OCI-LY3 (cell line): ENCODE measurements at regions not wholly inside any gene's neighbourhood (a gene's known extent, or its start where the extent isn't known, plus 50 kb on each side); places are given as distances from the start of the nearest gene placed in this dataset.

Source experiments
- H2AFZ ChIP-seq: fragments of 200-600, 300-600 bp; shearing (Covaris generic); 2 replicates; pipeline ENCODE4 v1.6.0; 2014; ENCODE audit warnings: antibody characterized with exemption, low read depth, low read length
- H3K27ac ChIP-seq: fragments of 200-600, 300-600 bp; sonication (generic); 2 replicates; pipeline ENCODE4 v1.5.1; 2014; ENCODE audit warnings: mild to moderate bottlenecking, low read length, moderate library complexity, mixed read lengths
- H3K27me3 ChIP-seq: fragments of 200-600, 300-600 bp; sonication (generic); 2 replicates; pipeline ENCODE4 v1.6.1; 2014; ENCODE audit warnings: low read depth, low read length, mixed read lengths
- H3K36me3 ChIP-seq: fragments of 200-600, 300-600 bp; sonication (generic); replicated peaks from 2 replicates; pipeline ENCODE3; 2014; ENCODE audit warnings: low read depth, low read length, mixed read lengths
- H3K4me1 ChIP-seq: fragments of 300-600, 200-600 bp; sonication (generic); 2 replicates; pipeline ENCODE4 v1.6.1; 2014; ENCODE audit warnings: low read length, mixed read lengths
- H3K4me2 ChIP-seq: fragments of 200-600, 300-600 bp; sonication (generic); 2 replicates; pipeline ENCODE4 v1.6.1; 2014; ENCODE audit warnings: low read length, mixed read lengths
- H3K4me3 ChIP-seq: fragments of 300-600, 200-600 bp; sonication (generic); 2 replicates; pipeline ENCODE4 v1.5.1; 2014; ENCODE audit warnings: antibody characterized with exemption, mild to moderate bottlenecking, low read length, moderate library complexity
- H3K79me2 ChIP-seq: fragments of 300-600, 200-600 bp; shearing (Covaris generic); 2 replicates; pipeline ENCODE4 v1.6.1; 2014; ENCODE audit warnings: mild to moderate bottlenecking, low read length, mixed read lengths
- H3K9ac ChIP-seq: fragments of 300-600, 200-600 bp; shearing (Covaris generic); 2 replicates; pipeline ENCODE4 v1.6.0; 2014; ENCODE audit warnings: mild to moderate bottlenecking, low read length, moderate library complexity
- H3K9me3 ChIP-seq: fragments of 200-600, 300-600 bp; shearing (Covaris generic); 2 replicates; pipeline ENCODE4 v1.6.1; 2014; ENCODE audit warnings: low read length, mixed read lengths; ENCODE audit not compliant: insufficient read depth
- H4K20me1 ChIP-seq: fragments of 200-600, 300-600 bp; sonication (generic); 2 replicates; pipeline ENCODE4 v1.6.1; 2016; ENCODE audit warnings: low read length, mixed read lengths; ENCODE audit not compliant: insufficient read depth
- CTCF ChIP-seq: fragments of 200-600, 300-600 bp; sonication (generic); IDR thresholded peaks from 2 replicates; pipeline ENCODE4 v1.5.1; 2014; ENCODE audit warnings: antibody characterized with exemption, low read length, low read depth
- EZH2phosphoT487 ChIP-seq: fragments of 200-600 bp; shearing (Covaris generic); IDR thresholded peaks from 2 replicates; pipeline ENCODE4 v1.6.1; 2018; ENCODE audit warnings: antibody characterized with exemption, mixed run types, low read depth

- Histone ChIP-seq H3K27ac (no peak overlapping the region), H3K79me2 (no peaks in the 10 kb centered on the region), H4K20me1 (no peaks in the 10 kb centered on the region), H3K9ac (no peak overlapping the region), H3K4me3 (no peak overlapping the region), H3K27me3 (no peaks in the 10 kb centered on the region), H3K4me2 (no peak overlapping the region), H3K9me3 (no peaks in the 10 kb centered on the region), H2AFZ (no peak overlapping the region), H3K4me1 (no peaks in the 10 kb centered on the region), H3K36me3 (no peaks in the 10 kb centered on the region)
- TF ChIP-seq CTCF (no peak), EZH2phosphoT487 (no peak)
Measured at GRCh38 chr3:1907911-1908310, 190.8 kb upstream of the CNTN4 start.

GRCh38 chr3:1908651-1909445 is 189.8 kb upstream of the CNTN4 start:
- Histone ChIP-seq H3K9ac (no peak overlapping the region), H3K4me2 (no peak overlapping the region), H3K79me2 (no peaks in the 10 kb centered on the region), H3K27ac (no peak overlapping the region), H4K20me1 (no peaks in the 10 kb centered on the region), H3K4me3 (no peak overlapping the region), H3K9me3 (no peaks in the 10 kb centered on the region), H3K36me3 (no peaks in the 10 kb centered on the region), H2AFZ (no peak overlapping the region), H3K27me3 (no peaks in the 10 kb centered on the region), H3K4me1 (no peaks in the 10 kb centered on the region)
- no peak for TF ChIP-seq EZH2phosphoT487
- TF ChIP-seq CTCF: no peak

- H3K9ac ChIP-seq: no peak overlapping the region
- no peaks in the 10 kb centered on the region for H4K20me1 ChIP-seq
- no peaks in the 10 kb centered on the region for H3K36me3 ChIP-seq
- TF ChIP-seq EZH2phosphoT487 (no peak), CTCF (no peak)
- H3K27ac ChIP-seq: no peak overlapping the region
- H3K4me2 ChIP-seq: no peak overlapping the region
- no peak overlapping the region for H2AFZ ChIP-seq
- H3K27me3 ChIP-seq: no peaks in the 10 kb centered on the region
- no peaks in the 10 kb centered on the region for H3K79me2 ChIP-seq
- H3K4me1 ChIP-seq: no peaks in the 10 kb centered on the region
- no peaks in the 10 kb centered on the region for H3K9me3 ChIP-seq
- no peak overlapping the region for H3K4me3 ChIP-seq
Measured at GRCh38 chr3:1910322-1910721, 188.3 kb upstream of the CNTN4 start.

GRCh38 chr3:1929788-1930414 is 168.8 kb upstream of the CNTN4 start:
- H3K4me2 ChIP-seq: no peak overlapping the region
- no peaks in the 10 kb centered on the region for H3K9me3 ChIP-seq
- H3K4me1 ChIP-seq: no peaks in the 10 kb centered on the region
- no peaks in the 10 kb centered on the region for H3K36me3 ChIP-seq
- no peak for TF ChIP-seq EZH2phosphoT487
- TF ChIP-seq CTCF: no peak
- H3K9ac ChIP-seq: no peak overlapping the region
- H3K27me3 ChIP-seq: no peaks in the 10 kb centered on the region
- H3K27ac ChIP-seq: no peak overlapping the region
- H3K4me3 ChIP-seq: no peak overlapping the region
- H2AFZ ChIP-seq: no peak overlapping the region
- H4K20me1 ChIP-seq: no peaks in the 10 kb centered on the region
- H3K79me2 ChIP-seq: no peaks in the 10 kb centered on the region
